ENCODE measurements at regions not wholly inside any gene's neighbourhood (a gene's known extent, or its start where the extent isn't known, plus 50 kb on each side); places are given as distances from the start of the nearest gene placed in this dataset.

- intact Hi-C loops (cut with DNase I) = no loop called here
- DNase-seq = no peak
- no peaks in the 10 kb centered on the region for H3K27me3 ChIP-seq
- peaks cover 0 to 4% (median 0%) of the 10 kb centered on the region in 12 donors for H3K9me3 ChIP-seq
- TF ChIP-seq CTCF (IDR thresholded peaks at IDR 0.05) = no peak
- TF ChIP-seq POLR2A (IDR thresholded peaks at IDR 0.05) = no peak
- peaks cover 0 to 6% (median 0%) of the 10 kb centered on the region in 12 donors for H3K4me1 ChIP-seq
- no peak overlapping the region for H3K27ac ChIP-seq
- 87 to 90% (median 89%) methylated on average over 1 of the region's 1 CpG for WGBS, 4 donors
- no peak overlapping the region for H3K4me3 ChIP-seq
- H3K36me3 ChIP-seq = no peaks in the 10 kb centered on the region
- ATAC-seq = no peak
Measured at GRCh38 chr4:19401301-19402080, 850.2 kb upstream of the SLIT2 start.

DNA sequence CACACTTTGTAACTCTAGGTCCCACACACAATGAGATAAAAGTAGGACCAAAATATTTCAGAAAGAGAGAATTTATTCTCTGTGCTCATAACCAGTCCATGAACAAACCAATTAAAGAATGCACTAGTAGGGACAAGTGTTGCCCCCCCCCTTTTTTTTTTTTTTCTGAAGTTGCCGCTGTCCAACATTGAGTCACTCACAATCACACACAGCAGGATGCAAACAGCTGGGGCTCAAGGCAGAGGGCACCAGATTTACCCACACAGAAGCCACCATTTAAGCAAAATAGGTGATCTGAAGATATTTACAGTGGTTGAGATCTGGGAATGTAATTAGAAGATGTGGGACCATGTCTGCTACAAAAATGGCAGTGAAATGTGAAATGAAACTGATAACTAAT is 850.9 kb upstream of the SLIT2 start:
- DNase-seq (no peak), ATAC-seq (no peak)
- TF ChIP-seq CTCF (IDR thresholded peaks at IDR 0.05) = no peak
- TF ChIP-seq POLR2A (IDR thresholded peaks at IDR 0.05) = no peak
- no peaks in the 10 kb centered on the region for H3K27me3 ChIP-seq
- H3K27ac ChIP-seq = no peak overlapping the region
- H3K9me3 ChIP-seq = peaks cover 0 to 4% (median 0%) of the 10 kb centered on the region in 12 donors
- WGBS, 4 donors = 74 to 91% (median 82%) methylated on average over 1 of the region's 1 CpG
- no peak overlapping the region for H3K4me3 ChIP-seq
- H3K4me1 ChIP-seq = peaks cover 0 to 6% (median 0%) of the 10 kb centered on the region in 12 donors
- intact Hi-C loops (cut with DNase I) = no loop called here
- no peaks in the 10 kb centered on the region for H3K36me3 ChIP-seq

- peaks cover 0 to 6% (median 0%) of the 10 kb centered on the region in 12 donors for H3K4me1 ChIP-seq
- no peaks in the 10 kb centered on the region for H3K36me3 ChIP-seq
- no peaks in the 10 kb centered on the region for H3K27me3 ChIP-seq
- DNase-seq = no peak
- ATAC-seq = no peak
- no peak overlapping the region for H3K27ac ChIP-seq
- H3K9me3 ChIP-seq = peaks cover 0 to 4% (median 0%) of the 10 kb centered on the region in 12 donors
- H3K4me3 ChIP-seq = no peak overlapping the region
- intact Hi-C loops (cut with DNase I) = no loop called here
- TF ChIP-seq CTCF (IDR thresholded peaks at IDR 0.05) = no peak
- no peak for TF ChIP-seq POLR2A (IDR thresholded peaks at IDR 0.05)
Measured at GRCh38 chr4:19399001-19399400, 852.7 kb upstream of the SLIT2 start.

- DNase-seq (no peak), ATAC-seq (no peak)
- no peaks in the 10 kb centered on the region for H3K27me3 ChIP-seq
- H3K27ac ChIP-seq = no peak overlapping the region
- intact Hi-C loops (cut with DNase I) = no loop called here
- no peak overlapping the region for H3K4me3 ChIP-seq
- no peaks in the 10 kb centered on the region for H3K4me1 ChIP-seq
- no peak for TF ChIP-seq CTCF (IDR thresholded peaks at IDR 0.05)
- WGBS, 4 donors = 53 to 71% (median 61%) methylated on average over 2 of the region's 2 CpGs
- H3K9me3 ChIP-seq = peaks cover 0 to 6% (median 0%) of the 10 kb centered on the region in 12 donors
- H3K36me3 ChIP-seq = no peaks in the 10 kb centered on the region
Measured at GRCh38 chr4:19386786-19387185, 864.9 kb upstream of the SLIT2 start.

All from heart left ventricle (tissue), 16 donors.